ENCODE measurements at regions not wholly inside any gene's neighbourhood (a gene's known extent, or its start where the extent isn't known, plus 50 kb on each side); places are given as distances from the start of the nearest gene placed in this dataset.
"Not testable (repeated sequence)": the region's sequence is repeated elsewhere in the genome, so short reads cannot be mapped to it uniquely, and the experiment has no call there.

GRCh38 chr1:116833718-116834117, 76.0 kb upstream of the PTGFRN start:
- 0 out of 2 replicates have a peak, but pooled peaks cover 10% of the 10 kb centered on the region for H3K9me3 ChIP-seq (ENCODE audit: insufficient read depth, low read depth, low read length)
- no peaks in the 10 kb centered on the region for H3K27me3 ChIP-seq (ENCODE audit: insufficient read depth, low read length)
- H3K27ac ChIP-seq (ENCODE audit: low read depth, low read length) = no peak overlapping the region
- H3K9ac ChIP-seq (ENCODE audit: low read depth, low read length) = no peak overlapping the region
- peaks cover 33% of the 10 kb centered on the region for H3K4me1 ChIP-seq (ENCODE audit: insufficient read depth, low read length)
- H3K36me3 ChIP-seq (ENCODE audit: insufficient read depth, low read length) = no peaks in the 10 kb centered on the region
- no peak overlapping the region for H3K4me3 ChIP-seq (ENCODE audit: low read length)
- WGBS = 76% methylated on average over 1 of the region's 1 CpG

- Histone ChIP-seq H3K27ac (ENCODE audit: low read depth, low read length) (no peak overlapping the region), H3K4me1 (ENCODE audit: insufficient read depth, low read length) (peaks cover 33% of the 10 kb centered on the region), H3K27me3 (ENCODE audit: insufficient read depth, low read length) (no peaks in the 10 kb centered on the region), H3K9me3 (ENCODE audit: insufficient read depth, low read depth, low read length) (0 out of 2 replicates have a peak, but pooled peaks cover 10% of the 10 kb centered on the region), H3K4me3 (ENCODE audit: low read length) (no peak overlapping the region), H3K36me3 (ENCODE audit: insufficient read depth, low read length) (no peaks in the 10 kb centered on the region), H3K9ac (ENCODE audit: low read depth, low read length) (no peak overlapping the region)
- 85% methylated on average over 2 of the region's 2 CpGs for WGBS
Measured at GRCh38 chr1:116834595-116834994, 75.1 kb upstream of the PTGFRN start.

GRCh38 chr1:116835161-116835560, 74.6 kb upstream of the PTGFRN start:
- Histone ChIP-seq H3K27me3 (ENCODE audit: insufficient read depth, low read length) (no peaks in the 10 kb centered on the region), H3K4me3 (ENCODE audit: low read length) (no peak overlapping the region), H3K27ac (ENCODE audit: low read depth, low read length) (no peak overlapping the region), H3K9ac (ENCODE audit: low read depth, low read length) (no peak overlapping the region), H3K9me3 (ENCODE audit: insufficient read depth, low read depth, low read length) (0 out of 2 replicates have a peak, but pooled peaks cover 10% of the 10 kb centered on the region), H3K4me1 (ENCODE audit: insufficient read depth, low read length) (peaks cover 33% of the 10 kb centered on the region), H3K36me3 (ENCODE audit: insufficient read depth, low read length) (no peaks in the 10 kb centered on the region)
- WGBS = 90% methylated on average over 4 of the region's 4 CpGs

GRCh38 chr1:116836099-116836498, 73.6 kb upstream of the PTGFRN start:
- Histone ChIP-seq H3K9me3 (ENCODE audit: insufficient read depth, low read depth, low read length) (0 out of 2 replicates have a peak, but pooled peaks cover 10% of the 10 kb centered on the region), H3K36me3 (ENCODE audit: insufficient read depth, low read length) (no peaks in the 10 kb centered on the region), H3K27me3 (ENCODE audit: insufficient read depth, low read length) (no peaks in the 10 kb centered on the region), H3K4me3 (ENCODE audit: low read length) (no peak overlapping the region), H3K9ac (ENCODE audit: low read depth, low read length) (no peak overlapping the region), H3K4me1 (ENCODE audit: insufficient read depth, low read length) (peaks cover 33% of the 10 kb centered on the region), H3K27ac (ENCODE audit: low read depth, low read length) (peak overlapping the region; percentile 53; the same call in 1 of the 2 replicates)
- 55% methylated on average over 1 of the region's 1 CpG for WGBS

- no peaks in the 10 kb centered on the region for H3K4me1 ChIP-seq (ENCODE audit: insufficient read depth, low read length)
- H3K36me3 ChIP-seq (ENCODE audit: insufficient read depth, low read length) = no peaks in the 10 kb centered on the region
- 0 out of 2 replicates have a peak, but pooled peaks cover 10% of the 10 kb centered on the region for H3K9me3 ChIP-seq (ENCODE audit: insufficient read depth, low read depth, low read length)
- H3K27ac ChIP-seq (ENCODE audit: low read depth, low read length) = no peak overlapping the region
- no peak overlapping the region for H3K9ac ChIP-seq (ENCODE audit: low read depth, low read length)
- H3K4me3 ChIP-seq (ENCODE audit: low read length) = no peak overlapping the region
- no peaks in the 10 kb centered on the region for H3K27me3 ChIP-seq (ENCODE audit: insufficient read depth, low read length)
- WGBS = 94% methylated on average over 2 of the region's 2 CpGs
Measured at GRCh38 chr1:116841569-116842344, 68.0 kb upstream of the PTGFRN start.

- Histone ChIP-seq H3K36me3 (ENCODE audit: insufficient read depth, low read length) (no peaks in the 10 kb centered on the region), H3K9ac (ENCODE audit: low read depth, low read length) (no peak overlapping the region), H3K4me1 (ENCODE audit: insufficient read depth, low read length) (peaks cover 2% of the 10 kb centered on the region; the same call in 1 of the 2 replicates), H3K27ac (ENCODE audit: low read depth, low read length) (no peak overlapping the region), H3K27me3 (ENCODE audit: insufficient read depth, low read length) (no peaks in the 10 kb centered on the region), H3K9me3 (ENCODE audit: insufficient read depth, low read depth, low read length) (0 out of 2 replicates have a peak, but pooled peaks cover 3% of the 10 kb centered on the region), H3K4me3 (ENCODE audit: low read length) (no peak overlapping the region)
- 89% methylated on average over 4 of the region's 4 CpGs for WGBS
Measured at GRCh38 chr1:116842654-116843053, 67.1 kb upstream of the PTGFRN start.

- Histone ChIP-seq H3K9ac (ENCODE audit: low read depth, low read length) (no peak overlapping the region), H3K4me1 (ENCODE audit: insufficient read depth, low read length) (peaks cover 5% of the 10 kb centered on the region; the same call in 1 of the 2 replicates), H3K9me3 (ENCODE audit: insufficient read depth, low read depth, low read length) (no peaks in the 10 kb centered on the region), H3K27ac (ENCODE audit: low read depth, low read length) (no peak overlapping the region), H3K4me3 (ENCODE audit: low read length) (no peak overlapping the region), H3K36me3 (ENCODE audit: insufficient read depth, low read length) (no peaks in the 10 kb centered on the region), H3K27me3 (ENCODE audit: insufficient read depth, low read length) (no peaks in the 10 kb centered on the region)
- WGBS = 83% methylated on average over 1 of the region's 1 CpG
Measured at GRCh38 chr1:116844775-116845174, 64.9 kb upstream of the PTGFRN start.

GRCh38 chr1:116847190-116847589, 62.5 kb upstream of the PTGFRN start:
- no peak overlapping the region for H3K4me3 ChIP-seq (ENCODE audit: low read length)
- H3K9me3 ChIP-seq (ENCODE audit: insufficient read depth, low read depth, low read length) = no peaks in the 10 kb centered on the region
- no peaks in the 10 kb centered on the region for H3K27me3 ChIP-seq (ENCODE audit: insufficient read depth, low read length)
- no peaks in the 10 kb centered on the region for H3K36me3 ChIP-seq (ENCODE audit: insufficient read depth, low read length)
- no peak overlapping the region for H3K9ac ChIP-seq (ENCODE audit: low read depth, low read length)
- peaks cover 12% of the 10 kb centered on the region for H3K4me1 ChIP-seq (ENCODE audit: insufficient read depth, low read length)
- 58% methylated on average over 2 of the region's 2 CpGs for WGBS
- no peak overlapping the region for H3K27ac ChIP-seq (ENCODE audit: low read depth, low read length)

- no peak overlapping the region for H3K4me3 ChIP-seq (ENCODE audit: low read length)
- H3K4me1 ChIP-seq (ENCODE audit: insufficient read depth, low read length) = peaks cover 19% of the 10 kb centered on the region
- H3K27ac ChIP-seq (ENCODE audit: low read depth, low read length) = no peak overlapping the region
- H3K9ac ChIP-seq (ENCODE audit: low read depth, low read length) = no peak overlapping the region
- no peaks in the 10 kb centered on the region for H3K27me3 ChIP-seq (ENCODE audit: insufficient read depth, low read length)
- H3K9me3 ChIP-seq (ENCODE audit: insufficient read depth, low read depth, low read length) = no peaks in the 10 kb centered on the region
- H3K36me3 ChIP-seq (ENCODE audit: insufficient read depth, low read length) = no peaks in the 10 kb centered on the region
- WGBS = 93% methylated on average over 12 of the region's 13 CpGs
Measured at GRCh38 chr1:116847688-116848531, 61.8 kb upstream of the PTGFRN start.

GRCh38 chr1:116850436-116850835, 59.3 kb upstream of the PTGFRN start:
- H3K9ac ChIP-seq (ENCODE audit: low read depth, low read length) = no peak overlapping the region
- H3K36me3 ChIP-seq (ENCODE audit: insufficient read depth, low read length) = no peaks in the 10 kb centered on the region
- H3K27ac ChIP-seq (ENCODE audit: low read depth, low read length) = no peak overlapping the region
- 92% methylated on average over 1 of the region's 1 CpG for WGBS
- no peaks in the 10 kb centered on the region for H3K9me3 ChIP-seq (ENCODE audit: insufficient read depth, low read depth, low read length)
- no peak overlapping the region for H3K4me3 ChIP-seq (ENCODE audit: low read length)
- peaks cover 44% of the 10 kb centered on the region for H3K4me1 ChIP-seq (ENCODE audit: insufficient read depth, low read length)
- H3K27me3 ChIP-seq (ENCODE audit: insufficient read depth, low read length) = no peaks in the 10 kb centered on the region

GRCh38 chr1:116851189-116851588, 58.5 kb upstream of the PTGFRN start:
- peaks cover 52% of the 10 kb centered on the region for H3K4me1 ChIP-seq (ENCODE audit: insufficient read depth, low read length)
- H3K27ac ChIP-seq (ENCODE audit: low read depth, low read length); H3K4me3 ChIP-seq (ENCODE audit: low read length); H3K27me3 ChIP-seq (ENCODE audit: insufficient read depth, low read length); H3K9ac ChIP-seq (ENCODE audit: low read depth, low read length); H3K36me3 ChIP-seq (ENCODE audit: insufficient read depth, low read length); H3K9me3 ChIP-seq (ENCODE audit: insufficient read depth, low read depth, low read length): not testable (repeated sequence)
- whole genome bisulfite sequencing = no CpG with 5 or more reads among the region's 2 CpGs

Measured in HUES64 (cell line).